ENCODE measurements at regions not wholly inside any gene's neighbourhood (a gene's known extent, or its start where the extent isn't known, plus 50 kb on each side); places are given as distances from the start of the nearest gene placed in this dataset.

DNA sequence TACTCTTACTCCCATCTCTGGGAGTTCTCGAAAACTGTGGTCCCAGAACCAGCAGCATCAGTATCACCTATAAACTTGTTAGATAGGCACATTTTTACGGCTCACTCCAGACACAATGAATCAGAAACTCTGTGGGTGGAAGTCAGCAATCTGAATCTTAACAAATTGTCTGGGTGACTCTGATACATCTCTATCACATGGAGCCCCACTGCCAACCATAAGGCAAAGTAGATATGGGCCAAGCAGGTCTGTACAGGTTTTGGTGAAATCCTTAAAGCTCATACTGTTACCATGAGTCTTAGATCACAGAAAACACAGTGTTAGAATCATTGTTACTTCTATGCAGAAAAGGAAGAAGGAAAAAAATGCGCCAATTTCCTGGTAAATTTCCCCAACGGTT is 122.5 kb upstream of the HCCS start:
- Histone ChIP-seq H3K4me3 (no peak overlapping the region), H3K27me3 (replicated peaks in 1 of 7) (no peaks in the 10 kb centered on the region), H3K36me3 (no peaks in the 10 kb centered on the region), H3K27ac (no peak overlapping the region), H3K4me1 (no peaks in the 10 kb centered on the region), H3K9me3 (no peaks in the 10 kb centered on the region)
- TF ChIP-seq POLR2AphosphoS5 (IDR thresholded peaks at IDR 0.05) (no peak), POLR2A (IDR thresholded peaks at IDR 0.05) (no peak), CTCF (IDR thresholded peaks at IDR 0.05 in 8 of 11, conservative IDR thresholded peaks at IDR 0.05 in 3 of 11) (no peak)
- 83 to 96% (median 88%) methylated on average over 3 to 4 of the region's 4 CpGs for WGBS, 5 donors
- DNase-seq = no peak
- intact Hi-C loops (cut with DNase I; ENCODE audit: low total_unique reads) = no loop called here

- no peaks in the 10 kb centered on the region for H3K36me3 ChIP-seq
- 72 to 90% (median 83%) methylated on average over 3 of the region's 3 CpGs for WGBS, 5 donors
- TF ChIP-seq CTCF (IDR thresholded peaks at IDR 0.05 in 8 of 11, conservative IDR thresholded peaks at IDR 0.05 in 3 of 11) = no peak
- no peak for TF ChIP-seq POLR2AphosphoS5 (IDR thresholded peaks at IDR 0.05)
- TF ChIP-seq POLR2A (IDR thresholded peaks at IDR 0.05) = no peak
- H3K4me3 ChIP-seq = no peak overlapping the region
- H3K9me3 ChIP-seq = no peaks in the 10 kb centered on the region
- no peaks in the 10 kb centered on the region for H3K4me1 ChIP-seq
- DNase-seq = no peak
- no peaks in the 10 kb centered on the region for H3K27me3 ChIP-seq (replicated peaks in 1 of 7)
- intact Hi-C loops (cut with DNase I; ENCODE audit: low total_unique reads) = no loop called here
- H3K27ac ChIP-seq = no peak overlapping the region
These were observed 121.7 kb upstream of the HCCS start for GRCh38 chrX:10989386-10989785.

DNA sequence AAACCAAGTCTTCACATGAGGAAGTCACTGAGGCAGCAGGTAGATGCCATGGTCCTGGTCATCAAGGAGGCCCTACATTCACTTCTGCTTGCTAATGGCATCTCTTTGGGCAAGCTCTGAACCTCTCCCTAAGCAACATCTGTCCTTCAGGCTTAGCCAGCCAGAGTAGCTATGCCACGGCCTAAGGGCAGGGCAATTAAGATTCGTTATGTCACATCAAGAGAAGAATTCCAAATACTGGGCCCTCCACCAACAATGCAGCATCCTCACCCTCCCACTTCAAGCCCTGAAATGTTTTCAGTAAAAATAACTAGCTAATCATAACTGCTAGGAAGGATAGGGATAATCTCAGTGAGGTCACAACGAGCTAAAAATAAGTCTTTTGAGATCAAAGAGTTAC is 120.7 kb upstream of the HCCS start:
- intact Hi-C loops (cut with DNase I; ENCODE audit: low total_unique reads) = no loop called here
- TF ChIP-seq POLR2AphosphoS5 (IDR thresholded peaks at IDR 0.05) (no peak), POLR2A (IDR thresholded peaks at IDR 0.05) (no peak), CTCF (IDR thresholded peaks at IDR 0.05 in 8 of 11, conservative IDR thresholded peaks at IDR 0.05 in 3 of 11) (no peak)
- no peaks in the 10 kb centered on the region for H3K36me3 ChIP-seq
- no peaks in the 10 kb centered on the region for H3K4me1 ChIP-seq
- 69 to 82% (median 72%) methylated on average over 1 to 3 of the region's 3 CpGs for WGBS, 5 donors
- H3K4me3 ChIP-seq = no peak overlapping the region
- DNase-seq = no peak
- H3K27ac ChIP-seq = no peak overlapping the region
- no peaks in the 10 kb centered on the region for H3K27me3 ChIP-seq (replicated peaks in 1 of 7)
- no peaks in the 10 kb centered on the region for H3K9me3 ChIP-seq

GRCh38 chrX:10990976-10991375 is 120.2 kb upstream of the HCCS start:
- intact Hi-C loops (cut with DNase I; ENCODE audit: low total_unique reads) = no loop called here
- no peak overlapping the region for H3K4me3 ChIP-seq
- WGBS, 5 donors = 61 to 90% (median 81%) methylated on average over 4 of the region's 4 CpGs
- H3K9me3 ChIP-seq = no peaks in the 10 kb centered on the region
- no peaks in the 10 kb centered on the region for H3K4me1 ChIP-seq
- no peak for DNase-seq
- no peaks in the 10 kb centered on the region for H3K36me3 ChIP-seq
- no peaks in the 10 kb centered on the region for H3K27me3 ChIP-seq (replicated peaks in 1 of 7)
- no peak for TF ChIP-seq CTCF (IDR thresholded peaks at IDR 0.05 in 8 of 11, conservative IDR thresholded peaks at IDR 0.05 in 3 of 11)
- H3K27ac ChIP-seq = no peak overlapping the region

Measured in spleen (tissue), 11 donors.